GM23248 (cell line): ENCODE measurements at regions not wholly inside any gene's neighbourhood (a gene's known extent, or its start where the extent isn't known, plus 50 kb on each side); places are given as distances from the start of the nearest gene placed in this dataset.

ENCODE experiments used
- EZH2 ChIP-seq: fragments of 200-600 bp; sonication (generic); IDR thresholded peaks from 2 replicates; pipeline ENCODE4 v1.6.1; 2018; ENCODE audit warnings: antibody characterized with exemption, mild to moderate bottlenecking; ENCODE audit not compliant: insufficient read depth, poor library complexity, severe bottlenecking
- EZH2phosphoT487 ChIP-seq: fragments of 200-600 bp; sonication (generic); IDR thresholded peaks from 2 replicates; pipeline ENCODE4 v1.6.1; 2018; ENCODE audit warnings: antibody characterized with exemption, moderate library complexity, mild to moderate bottlenecking, low read depth; ENCODE audit not compliant: insufficient read depth

DNA sequence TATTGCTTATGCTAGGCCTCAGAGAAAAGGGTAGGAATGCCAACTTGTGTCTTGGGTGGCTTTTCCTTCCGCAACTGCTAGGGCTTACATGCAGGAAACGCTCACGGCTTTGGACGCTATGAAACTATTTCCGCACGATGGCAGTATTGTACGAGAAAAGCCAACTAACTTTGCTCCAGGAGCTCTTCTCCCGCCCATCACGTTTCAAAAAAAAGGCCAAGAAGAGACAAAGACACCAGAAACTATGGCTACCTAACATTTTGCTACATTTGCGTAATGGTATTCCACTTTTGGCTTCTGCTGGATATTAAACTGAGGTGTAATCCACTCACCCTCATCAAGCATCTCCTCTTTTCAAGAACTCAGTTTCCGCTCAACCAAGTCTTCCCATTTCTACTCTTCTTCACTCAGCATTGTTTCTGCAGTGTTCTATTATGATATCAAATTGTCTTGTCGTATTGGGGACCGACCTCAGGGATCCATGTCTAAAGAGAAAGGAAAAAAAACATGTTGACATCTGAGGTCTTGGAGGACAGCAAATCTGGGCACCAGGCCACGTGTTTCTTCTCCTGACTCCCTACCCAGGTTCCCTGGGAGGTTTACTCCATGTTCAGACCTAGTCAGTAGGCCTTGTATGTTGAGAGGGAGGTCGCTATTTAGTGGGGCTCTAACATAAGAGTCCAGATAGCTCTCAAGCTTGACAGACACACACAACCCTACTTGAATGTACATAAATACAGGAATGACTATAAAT, 239.4 kb upstream of the STK26 start:
- TF ChIP-seq EZH2 (no peak), EZH2phosphoT487 (no peak)
